ENCODE measurements at regions not wholly inside any gene's neighbourhood (a gene's known extent, or its start where the extent isn't known, plus 50 kb on each side); places are given as distances from the start of the nearest gene placed in this dataset.
"Not testable (repeated sequence)": the region's sequence is repeated elsewhere in the genome, so short reads cannot be mapped to it uniquely, and the experiment has no call there.

DNA sequence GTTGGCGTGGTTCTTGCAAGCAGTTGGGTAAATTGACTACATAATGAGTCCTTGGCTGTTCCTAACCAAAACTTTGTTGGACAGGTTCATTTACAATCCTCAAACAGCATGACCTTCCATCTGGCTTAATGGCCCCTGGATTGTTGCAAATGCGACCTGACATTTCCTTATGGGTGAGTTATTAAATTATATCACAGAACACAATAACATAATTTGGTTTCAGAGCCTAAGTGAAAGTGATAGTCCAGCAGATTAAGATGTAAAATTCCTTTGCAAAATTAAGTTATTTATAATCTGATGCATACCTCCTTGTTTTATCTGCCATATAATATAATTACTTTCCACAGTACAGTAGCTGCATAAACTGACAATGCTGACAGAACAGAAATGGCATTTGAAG lies 224.4 kb downstream of the TUSC1 start:
- H3K9ac ChIP-seq (ENCODE audit: low read depth, low read length), result no peak overlapping the region
- H3K36me3 ChIP-seq (ENCODE audit: insufficient read depth, low read depth, low read length), result no peaks in the 10 kb centered on the region
- no peaks in the 10 kb centered on the region for H3K27me3 ChIP-seq (ENCODE audit: insufficient read depth, low read length)
- no peaks in the 10 kb centered on the region for H3K4me1 ChIP-seq (ENCODE audit: insufficient read depth, low read length)
- H3K4me3 ChIP-seq (ENCODE audit: low read length), result no peak overlapping the region
- H3K27ac ChIP-seq (ENCODE audit: low read length), result no peak overlapping the region
- no peaks in the 10 kb centered on the region for H3K9me3 ChIP-seq (ENCODE audit: insufficient read depth, low read depth, low read length)

- no peak overlapping the region for H3K27ac ChIP-seq (ENCODE audit: low read length)
- H3K9me3 ChIP-seq (ENCODE audit: insufficient read depth, low read depth, low read length), result no peaks in the 10 kb centered on the region
- no peaks in the 10 kb centered on the region for H3K27me3 ChIP-seq (ENCODE audit: insufficient read depth, low read length)
- no peaks in the 10 kb centered on the region for H3K4me1 ChIP-seq (ENCODE audit: insufficient read depth, low read length)
- H3K4me3 ChIP-seq (ENCODE audit: low read length), result no peak overlapping the region
- H3K36me3 ChIP-seq (ENCODE audit: insufficient read depth, low read depth, low read length), result no peaks in the 10 kb centered on the region
- H3K9ac ChIP-seq (ENCODE audit: low read depth, low read length), result no peak overlapping the region
Observed at GRCh38 chr9:25449503-25449902, 228.7 kb downstream of the TUSC1 start.

DNA sequence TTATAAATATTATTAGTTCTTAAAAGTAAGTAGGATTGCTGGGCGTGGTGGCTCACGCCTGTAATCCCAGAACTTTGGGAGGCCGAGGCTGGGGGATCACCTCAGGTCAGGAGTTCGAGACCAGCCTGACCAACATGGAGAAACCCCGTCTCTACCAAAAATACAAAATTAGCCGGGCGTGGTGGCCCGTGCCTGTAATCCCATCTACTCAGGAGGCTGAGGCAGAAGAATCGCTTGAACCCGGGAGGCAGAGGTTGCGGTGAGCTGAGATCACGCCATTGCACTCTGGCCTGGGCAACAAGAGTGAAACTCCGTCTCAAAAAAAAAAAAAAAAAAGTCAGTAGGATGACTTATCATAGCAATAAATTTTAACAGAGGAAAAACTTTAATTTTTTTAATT lies 232.5 kb downstream of the TUSC1 start:
- not testable (repeated sequence) for H3K27ac ChIP-seq (ENCODE audit: low read length); H3K4me1 ChIP-seq (ENCODE audit: insufficient read depth, low read length); H3K9me3 ChIP-seq (ENCODE audit: insufficient read depth, low read depth, low read length); H3K27me3 ChIP-seq (ENCODE audit: insufficient read depth, low read length); H3K36me3 ChIP-seq (ENCODE audit: insufficient read depth, low read depth, low read length); H3K9ac ChIP-seq (ENCODE audit: low read depth, low read length); H3K4me3 ChIP-seq (ENCODE audit: low read length)

DNA sequence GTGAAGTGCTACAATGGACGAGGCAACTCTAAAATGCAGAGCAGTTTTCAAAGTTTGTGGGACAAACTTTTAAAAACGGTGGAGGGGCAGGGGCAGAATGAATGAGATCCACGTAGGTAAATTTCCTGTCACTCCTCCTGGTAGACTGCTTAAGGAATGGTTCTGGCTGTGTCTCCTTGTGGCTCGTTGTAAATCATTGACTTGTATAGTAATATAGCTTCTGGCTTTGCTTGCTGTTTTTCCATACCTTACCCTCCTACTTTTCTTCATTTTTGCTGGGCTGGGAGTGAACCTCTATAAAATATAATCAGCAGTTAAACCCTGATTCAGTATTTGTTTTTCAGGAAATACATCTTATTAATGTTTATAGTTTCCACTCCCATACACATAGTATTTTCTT lies 235.7 kb downstream of the TUSC1 start:
- Histone ChIP-seq H3K36me3 (ENCODE audit: insufficient read depth, low read depth, low read length) (no peaks in the 10 kb centered on the region), H3K27ac (ENCODE audit: low read length) (no peak overlapping the region)

DNA sequence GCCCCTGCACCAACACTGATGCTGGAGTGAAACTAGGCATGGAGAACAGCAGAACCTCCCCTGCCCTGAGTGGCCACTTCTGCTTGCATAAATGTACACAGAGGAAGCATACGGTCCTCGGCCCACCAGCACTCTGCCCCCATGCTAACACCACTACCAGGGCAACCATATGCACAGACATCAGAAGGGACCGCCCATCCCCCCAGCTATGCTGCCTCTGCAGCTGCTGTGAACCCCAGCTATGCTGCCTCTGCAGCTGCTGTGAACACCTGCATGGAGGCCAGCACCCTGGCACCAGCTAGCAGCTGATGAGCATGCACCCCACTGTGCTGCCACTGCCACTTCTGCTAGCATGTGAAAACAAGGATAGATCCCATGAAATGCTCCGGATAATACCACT lies 250.3 kb downstream of the TUSC1 start:
- peaks cover 18% of the 10 kb centered on the region for H3K9me3 ChIP-seq (ENCODE audit: insufficient read depth, low read depth, low read length)
- H3K36me3 ChIP-seq (ENCODE audit: insufficient read depth, low read depth, low read length), result no peaks in the 10 kb centered on the region
- H3K4me1 ChIP-seq (ENCODE audit: insufficient read depth, low read length), result no peaks in the 10 kb centered on the region
- H3K27me3 ChIP-seq (ENCODE audit: insufficient read depth, low read length), result no peaks in the 10 kb centered on the region
- no peak overlapping the region for H3K4me3 ChIP-seq (ENCODE audit: low read length)
- no peak overlapping the region for H3K27ac ChIP-seq (ENCODE audit: low read length)
- no peak overlapping the region for H3K9ac ChIP-seq (ENCODE audit: low read depth, low read length)

More for the DNA sequence above, 235.7 kb downstream of the TUSC1 start:
- no peak overlapping the region for H3K9ac ChIP-seq (ENCODE audit: low read depth, low read length)
- no peak overlapping the region for H3K4me3 ChIP-seq (ENCODE audit: low read length)
- H3K9me3 ChIP-seq (ENCODE audit: insufficient read depth, low read depth, low read length), result no peaks in the 10 kb centered on the region
- no peaks in the 10 kb centered on the region for H3K4me1 ChIP-seq (ENCODE audit: insufficient read depth, low read length)
- no peaks in the 10 kb centered on the region for H3K27me3 ChIP-seq (ENCODE audit: insufficient read depth, low read length)

DNA sequence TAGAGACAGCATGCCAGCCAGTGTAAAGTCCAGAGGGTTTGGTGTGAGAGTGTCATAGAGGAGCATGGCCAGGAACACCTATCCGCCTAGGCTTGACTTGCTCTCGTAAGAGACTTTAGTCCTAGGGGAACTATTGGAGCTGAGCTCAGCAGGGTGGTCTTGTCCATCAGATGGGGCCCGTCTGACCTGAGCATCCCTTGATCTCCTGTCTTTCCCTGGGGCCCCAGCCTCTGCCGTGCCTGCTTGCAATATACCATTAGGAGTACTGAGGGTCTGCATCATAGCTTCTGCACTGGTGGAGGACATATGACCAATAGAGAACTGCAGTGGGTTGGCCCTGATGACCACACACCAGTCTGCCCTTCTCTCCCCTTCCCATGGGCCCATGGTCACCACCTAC lies 251.0 kb downstream of the TUSC1 start:
- H3K9me3 ChIP-seq (ENCODE audit: insufficient read depth, low read depth, low read length), result peaks cover 18% of the 10 kb centered on the region
- no peaks in the 10 kb centered on the region for H3K4me1 ChIP-seq (ENCODE audit: insufficient read depth, low read length)
- no peaks in the 10 kb centered on the region for H3K36me3 ChIP-seq (ENCODE audit: insufficient read depth, low read depth, low read length)
- H3K4me3 ChIP-seq (ENCODE audit: low read length), result no peak overlapping the region
- H3K27ac ChIP-seq (ENCODE audit: low read length), result no peak overlapping the region
- no peaks in the 10 kb centered on the region for H3K27me3 ChIP-seq (ENCODE audit: insufficient read depth, low read length)
- no peak overlapping the region for H3K9ac ChIP-seq (ENCODE audit: low read depth, low read length)

GRCh38 chr9:25421560-25421959 lies 256.7 kb downstream of the TUSC1 start:
- Histone ChIP-seq H3K4me1 (ENCODE audit: insufficient read depth, low read length) (no peaks in the 10 kb centered on the region), H3K27me3 (ENCODE audit: insufficient read depth, low read length) (no peaks in the 10 kb centered on the region), H3K9ac (ENCODE audit: low read depth, low read length) (no peak overlapping the region), H3K9me3 (ENCODE audit: insufficient read depth, low read depth, low read length) (peaks cover 18% of the 10 kb centered on the region), H3K36me3 (ENCODE audit: insufficient read depth, low read depth, low read length) (no peaks in the 10 kb centered on the region), H3K27ac (ENCODE audit: low read length) (no peak overlapping the region), H3K4me3 (ENCODE audit: low read length) (no peak overlapping the region)

GRCh38 chr9:25418974-25419373 lies 259.3 kb downstream of the TUSC1 start:
- H3K36me3 ChIP-seq (ENCODE audit: insufficient read depth, low read depth, low read length), result no peaks in the 10 kb centered on the region
- H3K4me1 ChIP-seq (ENCODE audit: insufficient read depth, low read length), result peaks cover 22% of the 10 kb centered on the region
- no peak overlapping the region for H3K27ac ChIP-seq (ENCODE audit: low read length)
- H3K27me3 ChIP-seq (ENCODE audit: insufficient read depth, low read length), result no peaks in the 10 kb centered on the region
- H3K4me3 ChIP-seq (ENCODE audit: low read length), result no peak overlapping the region
- H3K9ac ChIP-seq (ENCODE audit: low read depth, low read length), result no peak overlapping the region
- no peaks in the 10 kb centered on the region for H3K9me3 ChIP-seq (ENCODE audit: insufficient read depth, low read depth, low read length)

- no peaks in the 10 kb centered on the region for H3K27me3 ChIP-seq (ENCODE audit: insufficient read depth, low read length)
Observed at GRCh38 chr9:25415718-25416117, 262.5 kb downstream of the TUSC1 start.

GRCh38 chr9:25412646-25413045 lies 265.6 kb downstream of the TUSC1 start:
- no peaks in the 10 kb centered on the region for H3K9me3 ChIP-seq (ENCODE audit: insufficient read depth, low read depth, low read length)
- H3K9ac ChIP-seq (ENCODE audit: low read depth, low read length), result no peak overlapping the region
- peaks cover 30% of the 10 kb centered on the region for H3K4me1 ChIP-seq (ENCODE audit: insufficient read depth, low read length)
- H3K27ac ChIP-seq (ENCODE audit: low read length), result no peak overlapping the region
- no peak overlapping the region for H3K4me3 ChIP-seq (ENCODE audit: low read length)
- no peaks in the 10 kb centered on the region for H3K36me3 ChIP-seq (ENCODE audit: insufficient read depth, low read depth, low read length)
- H3K27me3 ChIP-seq (ENCODE audit: insufficient read depth, low read length), result no peaks in the 10 kb centered on the region

More at GRCh38 chr9:25415718-25416117, 262.5 kb downstream of the TUSC1 start:
- no peak overlapping the region for H3K9ac ChIP-seq (ENCODE audit: low read depth, low read length)
- peaks cover 26% of the 10 kb centered on the region for H3K4me1 ChIP-seq (ENCODE audit: insufficient read depth, low read length)
- H3K4me3 ChIP-seq (ENCODE audit: low read length), result no peak overlapping the region
- no peak overlapping the region for H3K27ac ChIP-seq (ENCODE audit: low read length)
- H3K36me3 ChIP-seq (ENCODE audit: insufficient read depth, low read depth, low read length), result no peaks in the 10 kb centered on the region
- no peaks in the 10 kb centered on the region for H3K9me3 ChIP-seq (ENCODE audit: insufficient read depth, low read depth, low read length)

DNA sequence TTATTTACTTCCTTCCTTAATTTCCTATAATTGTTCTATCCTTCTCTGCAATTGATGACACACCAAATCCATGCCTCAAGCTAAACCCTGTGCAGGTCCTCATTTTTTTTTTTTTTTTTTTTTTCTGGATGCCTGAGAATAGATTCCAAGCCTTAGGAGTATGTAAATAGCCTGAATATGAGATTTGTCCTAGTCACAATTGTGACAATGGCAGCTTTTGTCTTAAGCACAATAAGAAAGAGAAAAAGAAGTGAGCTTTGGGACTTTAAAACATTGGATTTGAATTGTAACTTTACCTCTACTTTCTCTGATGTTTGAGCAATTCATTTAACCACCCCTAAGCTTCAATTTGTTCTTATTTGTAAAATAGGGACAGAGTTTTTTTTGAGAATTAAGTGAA lies 280.5 kb downstream of the TUSC1 start:
- H3K27ac ChIP-seq (ENCODE audit: low read length), result peak overlapping the region; percentile 55
- H3K9me3 ChIP-seq (ENCODE audit: insufficient read depth, low read depth, low read length), result peaks cover 29% of the 10 kb centered on the region
- H3K36me3 ChIP-seq (ENCODE audit: insufficient read depth, low read depth, low read length), result peaks cover 11% of the 10 kb centered on the region; the same call in 1 of the 2 replicates
- H3K4me1 ChIP-seq (ENCODE audit: insufficient read depth, low read length), result peaks cover 10% of the 10 kb centered on the region
- H3K4me3 ChIP-seq (ENCODE audit: low read length), result 0 out of 2 replicates have a peak overlapping the region, but pooled peaks have one; percentile 27
- peak overlapping the region; percentile 50; the same call in 1 of the 2 replicates for H3K9ac ChIP-seq (ENCODE audit: low read depth, low read length)
- no peaks in the 10 kb centered on the region for H3K27me3 ChIP-seq (ENCODE audit: insufficient read depth, low read length)

DNA sequence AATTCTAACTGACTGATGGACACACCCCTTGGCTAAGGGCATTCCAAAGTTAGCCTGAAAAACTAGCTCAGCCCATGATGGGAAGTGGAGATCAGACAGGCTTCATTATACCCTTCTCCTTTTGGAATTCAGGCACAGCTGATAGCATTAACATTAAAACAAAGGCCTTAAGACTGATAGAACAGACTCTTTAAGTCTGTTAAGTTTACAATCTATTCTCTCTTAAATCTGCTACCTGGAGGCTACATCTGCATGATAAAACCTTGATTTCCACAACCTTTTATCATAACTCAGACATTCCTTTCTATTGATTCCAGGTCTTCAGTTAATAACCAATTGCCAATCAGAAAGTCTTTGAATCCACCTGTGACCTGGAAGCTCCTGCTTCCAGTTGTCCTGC lies 281.4 kb downstream of the TUSC1 start:
- Histone ChIP-seq H3K36me3 (ENCODE audit: insufficient read depth, low read depth, low read length) (peaks cover 11% of the 10 kb centered on the region; the same call in 1 of the 2 replicates), H3K27ac (ENCODE audit: low read length) (peak overlapping the region; percentile 55), H3K9me3 (ENCODE audit: insufficient read depth, low read depth, low read length) (peaks cover 29% of the 10 kb centered on the region), H3K27me3 (ENCODE audit: insufficient read depth, low read length) (no peaks in the 10 kb centered on the region), H3K4me3 (ENCODE audit: low read length) (peak overlapping the region; percentile 8; the same call in 1 of the 2 replicates), H3K9ac (ENCODE audit: low read depth, low read length) (0 out of 2 replicates have a peak overlapping the region, but pooled peaks have one; percentile 13), H3K4me1 (ENCODE audit: insufficient read depth, low read length) (peaks cover 12% of the 10 kb centered on the region)
